ENCODE measurements at regions not wholly inside any gene's neighbourhood (a gene's known extent, or its start where the extent isn't known, plus 50 kb on each side); places are given as distances from the start of the nearest gene placed in this dataset.

DNA sequence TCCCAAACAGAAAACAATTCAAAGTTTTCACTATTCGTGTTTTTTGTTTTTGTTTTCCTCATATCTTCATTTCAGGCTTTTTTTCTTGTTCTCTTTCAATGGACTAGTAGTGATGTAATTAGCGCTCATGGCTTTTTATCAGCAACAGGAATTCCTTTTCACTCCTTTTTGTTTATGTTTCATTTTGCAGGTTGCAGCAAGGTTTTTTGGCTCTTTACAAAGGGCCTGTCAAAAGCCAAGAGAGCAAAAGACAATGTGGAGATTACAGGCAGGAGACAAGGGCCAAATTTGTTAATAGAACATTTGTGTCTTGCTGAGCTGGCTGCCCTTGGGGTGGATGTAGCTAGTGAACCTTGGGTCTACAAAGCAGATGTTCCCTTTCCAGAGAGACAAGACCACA lies 467.4 kb upstream of the CDH20 start:
- no peak for ATAC-seq
- DNase-seq (ENCODE audit: low spot score in 2 of 2), result no peak
- Mint-ChIP-seq H3K36me3 (no peaks in the 10 kb centered on the region), H3K27ac (no peak overlapping the region), H3K9me3 (peaks cover 11% of the 10 kb centered on the region), H3K4me3 (no peak overlapping the region), H3K4me1 (no peaks in the 10 kb centered on the region)

DNA sequence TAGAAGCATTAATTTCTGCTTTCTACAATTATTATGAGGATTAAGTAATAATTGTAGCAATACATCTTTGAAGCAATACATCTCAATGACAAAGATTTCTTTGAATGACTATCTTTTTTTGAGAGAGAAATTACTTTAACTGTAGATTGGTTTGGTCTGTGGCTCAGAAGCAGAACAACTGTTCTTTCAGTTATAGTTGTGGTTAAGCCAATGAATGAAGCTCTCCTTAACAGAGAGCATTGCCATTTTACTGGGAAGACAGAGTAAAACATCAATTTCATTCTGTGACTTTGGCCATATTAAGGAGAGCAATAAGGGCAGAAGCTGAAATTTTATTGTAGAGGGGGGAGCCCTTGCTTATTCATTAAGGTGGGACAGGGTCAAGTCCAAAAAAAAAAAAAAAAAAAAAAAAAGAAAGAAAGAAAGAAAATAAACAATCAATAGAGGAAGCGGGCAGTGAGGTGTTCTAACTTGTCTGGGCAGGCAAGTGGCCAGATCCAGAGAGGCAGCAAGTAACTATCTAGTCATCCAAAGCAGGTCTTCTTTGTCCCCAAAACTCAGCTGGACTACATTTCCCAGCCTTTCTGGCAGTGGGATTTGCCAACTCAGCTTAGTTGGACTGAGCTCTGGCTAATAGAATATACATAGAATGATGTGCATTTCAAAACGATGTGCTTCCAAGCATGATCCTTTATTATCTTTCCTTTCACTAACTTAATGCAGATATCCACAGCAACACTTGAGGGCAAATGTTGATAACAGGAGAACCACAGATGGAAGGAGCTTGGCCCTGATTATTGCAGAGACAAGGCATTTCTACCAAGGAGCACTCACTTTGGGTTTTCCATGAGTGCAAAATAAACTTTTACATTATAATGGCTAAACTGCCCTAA lies 462.7 kb upstream of the CDH20 start:
- no peaks in the 10 kb centered on the region for H3K4me1 Mint-ChIP-seq
- DNase-seq (ENCODE audit: low spot score in 2 of 2) (no peak), ATAC-seq (no peak)
- no peak overlapping the region for H3K27ac Mint-ChIP-seq
- H3K4me3 Mint-ChIP-seq, result no peak overlapping the region
- H3K9me3 Mint-ChIP-seq, result peaks cover 14% of the 10 kb centered on the region
- no peaks in the 10 kb centered on the region for H3K36me3 Mint-ChIP-seq

DNA sequence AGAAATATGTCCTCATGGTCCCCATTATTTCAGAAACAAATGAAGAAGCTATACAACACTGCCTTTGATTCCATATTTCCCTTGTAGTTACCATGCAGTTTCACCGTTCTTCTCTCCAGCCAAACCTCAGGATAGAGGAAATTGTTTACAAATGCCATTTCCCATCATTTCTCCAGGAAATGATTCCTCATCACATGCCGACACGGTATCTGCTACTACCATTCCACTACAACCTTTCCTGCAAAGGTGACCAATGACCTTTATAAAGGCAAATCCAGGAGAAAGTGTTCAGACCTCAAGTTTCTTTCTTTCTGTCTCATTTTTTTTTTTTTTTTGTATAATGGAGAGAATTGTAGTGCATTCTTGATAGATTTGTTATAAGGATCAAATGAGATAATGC lies 460.8 kb upstream of the CDH20 start:
- Mint-ChIP-seq H3K36me3 (no peaks in the 10 kb centered on the region), H3K27ac (no peak overlapping the region), H3K4me3 (no peak overlapping the region), H3K9me3 (peaks cover 18% of the 10 kb centered on the region), H3K4me1 (no peaks in the 10 kb centered on the region)
- no peak for ATAC-seq
- DNase-seq (ENCODE audit: low spot score in 2 of 2), result no peak

DNA sequence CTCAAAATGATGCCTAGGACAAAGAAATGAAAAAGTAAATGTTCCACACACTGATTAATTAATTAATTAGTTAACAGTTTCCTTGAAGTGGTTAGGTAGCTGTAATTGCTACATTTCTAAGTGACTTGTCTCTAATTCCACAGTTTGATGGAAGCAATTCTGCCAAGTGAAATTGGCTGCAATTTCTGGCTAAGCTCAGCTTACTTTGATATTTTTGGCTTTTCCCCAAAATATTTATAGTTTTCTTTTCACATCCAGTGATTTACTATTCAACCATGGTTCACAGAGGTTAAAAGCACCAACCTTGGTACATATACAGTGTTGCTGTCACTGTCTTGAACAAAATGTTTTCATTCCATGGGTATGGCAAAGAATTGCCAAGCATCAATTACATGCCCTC lies 459.5 kb upstream of the CDH20 start:
- Mint-ChIP-seq H3K4me1 (no peaks in the 10 kb centered on the region), H3K36me3 (no peaks in the 10 kb centered on the region), H3K27ac (no peak overlapping the region), H3K4me3 (no peak overlapping the region), H3K9me3 (peaks cover 23% of the 10 kb centered on the region)
- ATAC-seq, result no peak
- no peak for DNase-seq (ENCODE audit: low spot score in 2 of 2)

DNA sequence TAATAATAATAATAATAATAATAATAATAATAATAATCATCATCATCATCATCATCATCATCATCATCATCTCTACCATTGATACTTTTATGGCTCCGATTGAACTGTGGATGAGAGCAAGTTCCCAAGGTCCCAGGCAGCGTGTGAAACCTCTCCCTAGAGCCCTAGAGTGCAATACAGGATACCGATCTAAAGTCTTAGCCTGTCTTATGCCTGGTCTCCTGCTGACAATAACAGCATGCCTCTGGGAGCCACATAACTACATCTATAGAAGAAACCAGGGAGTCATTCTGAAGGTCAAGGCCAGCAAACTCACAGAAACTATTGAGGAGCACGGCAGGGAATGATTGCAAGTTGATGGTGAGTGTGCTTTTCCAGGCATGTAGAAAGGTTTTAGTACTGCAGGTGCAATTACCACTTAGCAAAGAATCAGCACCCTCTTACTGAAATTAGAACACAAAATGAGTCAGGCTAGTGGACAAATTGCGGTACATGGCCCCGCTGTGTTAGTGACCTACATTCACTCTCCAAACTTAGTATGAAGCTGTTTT lies 457.2 kb upstream of the CDH20 start:
- ATAC-seq, result no peak

DNA sequence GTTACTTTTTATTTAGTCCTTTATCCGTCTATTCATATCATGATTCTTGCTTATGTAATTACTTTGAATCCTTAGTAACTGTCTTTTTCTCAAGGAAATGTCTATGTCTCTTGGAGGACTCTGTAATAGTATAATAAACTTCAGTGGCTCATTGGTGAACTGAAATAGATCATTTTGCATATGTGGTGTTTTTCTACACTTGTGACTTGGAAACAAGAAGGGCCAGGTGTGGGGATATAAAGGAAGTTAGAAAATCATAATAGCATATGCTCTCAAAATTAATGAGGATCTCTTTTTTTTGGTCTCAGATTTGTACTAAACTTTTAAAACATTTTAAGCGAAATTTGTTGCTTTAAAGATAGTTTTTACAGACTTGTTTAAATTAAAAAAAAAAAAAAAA lies 453.0 kb upstream of the CDH20 start:
- DNase-seq (ENCODE audit: low spot score in 2 of 2) (no peak), ATAC-seq (no peak)
- Mint-ChIP-seq H3K9me3 (peaks cover 27% of the 10 kb centered on the region), H3K4me1 (no peaks in the 10 kb centered on the region), H3K36me3 (no peaks in the 10 kb centered on the region), H3K27ac (no peak overlapping the region), H3K4me3 (no peak overlapping the region)

More for the DNA sequence above, 457.2 kb upstream of the CDH20 start:
- Mint-ChIP-seq H3K4me3 (no peak overlapping the region), H3K4me1 (no peaks in the 10 kb centered on the region), H3K27ac (no peak overlapping the region), H3K36me3 (no peaks in the 10 kb centered on the region), H3K9me3 (peaks cover 27% of the 10 kb centered on the region)
- DNase-seq (ENCODE audit: low spot score in 2 of 2), result no peak

DNA sequence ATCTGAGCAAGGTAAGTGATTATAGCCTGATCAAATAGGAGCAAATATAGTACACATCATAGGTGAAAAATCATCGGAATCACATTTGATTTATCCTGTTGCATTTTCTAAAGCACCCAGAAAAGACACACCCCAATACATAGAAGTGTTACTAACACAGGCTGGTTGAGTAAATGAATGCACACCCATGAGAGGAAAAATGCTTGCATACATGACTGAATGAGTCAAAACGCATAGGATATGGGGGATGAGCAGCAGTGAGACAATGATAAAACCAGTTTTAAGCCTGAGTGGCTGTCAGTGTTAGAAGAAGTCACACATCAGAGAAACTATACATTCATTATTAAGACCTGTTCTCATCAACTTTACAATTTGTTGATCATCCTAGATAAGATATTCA lies 449.6 kb upstream of the CDH20 start:
- Mint-ChIP-seq H3K9me3 (peaks cover 19% of the 10 kb centered on the region), H3K4me3 (no peak overlapping the region), H3K4me1 (no peaks in the 10 kb centered on the region), H3K27ac (no peak overlapping the region), H3K36me3 (no peaks in the 10 kb centered on the region)
- DNase-seq (ENCODE audit: low spot score in 2 of 2) (no peak), ATAC-seq (no peak)

DNA sequence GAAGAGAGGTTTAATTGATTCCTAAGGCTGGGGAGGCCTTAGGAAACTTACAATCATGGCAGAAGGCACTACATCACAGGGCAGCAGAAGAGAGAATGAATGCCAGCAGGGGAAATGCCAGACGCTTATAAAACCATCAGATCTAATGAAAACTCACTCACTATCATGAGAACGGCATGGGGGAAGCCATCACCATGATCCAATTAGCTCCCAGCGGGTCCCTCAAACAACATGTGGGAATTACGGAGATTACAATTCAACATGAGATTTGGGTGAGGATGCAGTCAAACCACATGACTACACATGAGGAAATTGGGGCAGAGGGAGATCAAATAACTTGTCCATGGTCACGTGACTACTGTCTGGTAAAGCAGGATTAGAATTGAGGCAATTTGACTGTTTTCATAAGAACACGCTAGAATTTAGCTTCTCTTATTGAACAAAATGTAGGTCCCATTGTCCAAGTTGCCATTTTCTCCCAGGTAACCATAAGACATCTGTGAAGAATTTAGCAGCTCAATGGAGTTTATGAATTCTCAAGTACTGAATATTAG lies 445.1 kb upstream of the CDH20 start:
- Mint-ChIP-seq H3K9me3 (peaks cover 13% of the 10 kb centered on the region), H3K4me1 (no peaks in the 10 kb centered on the region), H3K27ac (no peak overlapping the region), H3K4me3 (no peak overlapping the region), H3K36me3 (no peaks in the 10 kb centered on the region)
- DNase-seq (ENCODE audit: low spot score in 2 of 2) (no peak), ATAC-seq (no peak)

DNA sequence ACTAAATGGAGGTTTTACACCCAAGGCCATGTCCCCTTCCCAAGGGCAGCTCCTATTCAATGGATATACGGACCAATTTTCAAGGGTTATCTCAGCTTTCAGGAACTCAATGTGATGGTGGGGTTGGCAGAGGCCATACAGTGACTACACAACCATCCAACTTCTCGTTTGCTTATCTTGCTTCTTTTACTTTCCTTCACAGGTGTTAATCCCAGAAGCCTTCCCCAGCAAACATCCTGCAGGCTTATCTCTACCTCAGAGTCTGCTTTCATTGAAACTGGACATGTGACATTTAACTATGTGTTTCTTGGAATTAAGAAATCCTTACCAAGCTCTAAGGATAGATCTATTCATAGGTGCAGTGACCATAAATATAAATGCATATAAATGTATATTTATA lies 443.8 kb upstream of the CDH20 start:
- no peak overlapping the region for H3K27ac Mint-ChIP-seq
- H3K9me3 Mint-ChIP-seq, result peaks cover 12% of the 10 kb centered on the region
- no peak overlapping the region for H3K4me3 Mint-ChIP-seq
- no peaks in the 10 kb centered on the region for H3K4me1 Mint-ChIP-seq
- H3K36me3 Mint-ChIP-seq, result no peaks in the 10 kb centered on the region
- DNase-seq (ENCODE audit: low spot score in 2 of 2), result no peak
- ATAC-seq, result no peak

DNA sequence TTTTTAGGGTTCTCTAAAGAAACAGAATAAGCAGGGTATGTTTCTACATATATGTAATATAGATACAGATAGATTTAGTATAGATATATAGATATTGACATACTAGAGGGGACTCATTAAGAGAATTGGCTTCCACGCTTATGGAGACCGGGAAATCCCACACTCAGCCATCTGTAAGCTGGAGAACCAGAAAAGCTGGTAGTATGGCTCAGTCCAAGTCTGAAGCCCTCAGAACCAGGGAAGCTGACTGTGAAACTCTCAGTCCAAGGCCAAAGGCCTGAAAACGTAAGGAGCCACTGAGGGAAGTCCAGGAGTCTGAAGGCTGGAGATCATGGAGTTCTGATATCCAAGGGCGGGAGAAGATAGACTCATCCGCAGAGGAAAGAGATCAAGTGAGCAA lies 441.3 kb upstream of the CDH20 start:
- no peaks in the 10 kb centered on the region for H3K36me3 Mint-ChIP-seq
- no peaks in the 10 kb centered on the region for H3K4me1 Mint-ChIP-seq
- ATAC-seq (no peak), DNase-seq (ENCODE audit: low spot score in 2 of 2) (no peak)
- H3K4me3 Mint-ChIP-seq, result no peak overlapping the region
- H3K9me3 Mint-ChIP-seq, result peaks cover 13% of the 10 kb centered on the region
- H3K27ac Mint-ChIP-seq, result no peak overlapping the region

DNA sequence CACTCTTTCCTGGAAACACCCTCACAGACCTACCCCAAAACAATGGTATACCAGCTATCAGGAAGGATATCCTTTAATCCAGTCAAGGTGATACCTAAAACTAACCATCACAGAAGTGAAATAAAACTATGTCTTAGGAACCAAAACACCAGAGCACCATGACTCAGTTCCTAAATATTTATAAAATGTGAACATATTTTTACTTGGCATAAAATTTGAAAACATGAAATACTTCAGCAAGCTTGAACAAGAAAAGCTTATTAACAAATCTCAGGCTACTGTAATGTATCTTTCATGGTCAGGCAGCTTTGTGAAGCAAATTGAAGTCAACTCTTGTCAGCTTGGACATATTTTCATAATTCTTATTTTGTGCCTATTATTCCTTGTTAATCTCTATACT lies 440.8 kb upstream of the CDH20 start:
- ATAC-seq, result no peak
- peaks cover 15% of the 10 kb centered on the region for H3K9me3 Mint-ChIP-seq
- H3K4me1 Mint-ChIP-seq, result no peaks in the 10 kb centered on the region
- H3K4me3 Mint-ChIP-seq, result no peak overlapping the region
- no peak overlapping the region for H3K27ac Mint-ChIP-seq
- no peak for DNase-seq (ENCODE audit: low spot score in 2 of 2)
- H3K36me3 Mint-ChIP-seq, result no peaks in the 10 kb centered on the region

DNA sequence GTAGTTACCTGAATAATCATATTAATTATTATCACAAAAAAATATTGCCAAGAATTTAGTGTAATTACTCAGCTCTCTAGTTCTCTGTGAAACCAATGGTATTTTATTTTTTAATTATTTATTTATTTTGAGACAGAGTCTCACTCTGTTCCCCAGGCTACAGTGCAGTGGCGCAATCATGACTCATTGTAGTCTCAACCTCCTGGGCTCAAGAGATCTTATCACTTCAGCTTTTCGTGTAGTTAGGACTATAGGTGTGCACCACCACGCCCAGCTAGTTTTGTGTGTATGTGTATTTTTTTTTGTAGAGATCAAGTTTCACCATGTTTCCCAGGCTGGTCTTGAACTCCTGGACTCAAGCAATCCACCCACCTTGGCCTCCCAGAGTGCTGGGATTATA lies 440.4 kb upstream of the CDH20 start:
- Mint-ChIP-seq H3K27ac (no peak overlapping the region), H3K9me3 (peaks cover 15% of the 10 kb centered on the region), H3K4me3 (no peak overlapping the region), H3K36me3 (no peaks in the 10 kb centered on the region), H3K4me1 (no peaks in the 10 kb centered on the region)
- DNase-seq (ENCODE audit: low spot score in 2 of 2), result no peak
- ATAC-seq, result no peak

DNA sequence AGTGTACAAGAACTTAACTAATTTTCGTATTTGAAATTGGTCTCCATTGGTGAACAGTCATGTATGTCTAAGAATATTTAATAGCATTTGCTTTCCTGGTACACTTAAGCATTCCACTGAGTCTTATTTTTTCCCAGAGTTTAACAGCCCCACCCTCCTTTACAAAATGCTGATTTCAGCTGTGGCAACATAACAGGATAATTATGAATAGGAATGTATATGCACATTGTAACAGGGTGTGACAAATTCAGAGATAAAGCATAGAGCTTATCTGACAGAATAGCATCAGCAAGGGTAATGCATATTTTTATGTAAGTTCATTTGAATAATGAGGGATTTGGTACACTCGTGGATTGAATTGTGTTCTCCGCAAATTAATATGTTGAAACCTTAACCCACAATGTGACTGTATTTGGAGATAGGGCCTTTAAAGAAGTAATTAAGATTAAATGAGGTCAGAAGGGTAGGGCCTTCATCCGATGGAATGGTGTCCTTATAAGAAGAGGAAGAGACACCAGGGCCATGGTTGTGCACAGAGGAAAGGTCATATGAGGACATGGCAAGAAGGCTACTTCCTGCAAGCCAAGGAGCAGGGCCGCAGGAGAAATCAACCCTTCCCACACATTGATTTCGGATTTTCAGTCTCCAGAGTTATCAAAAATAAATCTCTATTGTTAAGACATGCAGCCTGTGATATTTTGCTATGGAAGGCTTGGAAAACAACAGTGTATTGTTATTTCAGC lies 439.7 kb upstream of the CDH20 start:
- DNase-seq (ENCODE audit: low spot score in 2 of 2) (no peak), ATAC-seq (no peak)
- no peaks in the 10 kb centered on the region for H3K4me1 Mint-ChIP-seq
- no peak overlapping the region for H3K4me3 Mint-ChIP-seq
- no peak overlapping the region for H3K27ac Mint-ChIP-seq
- peaks cover 11% of the 10 kb centered on the region for H3K9me3 Mint-ChIP-seq
- no peaks in the 10 kb centered on the region for H3K36me3 Mint-ChIP-seq

DNA sequence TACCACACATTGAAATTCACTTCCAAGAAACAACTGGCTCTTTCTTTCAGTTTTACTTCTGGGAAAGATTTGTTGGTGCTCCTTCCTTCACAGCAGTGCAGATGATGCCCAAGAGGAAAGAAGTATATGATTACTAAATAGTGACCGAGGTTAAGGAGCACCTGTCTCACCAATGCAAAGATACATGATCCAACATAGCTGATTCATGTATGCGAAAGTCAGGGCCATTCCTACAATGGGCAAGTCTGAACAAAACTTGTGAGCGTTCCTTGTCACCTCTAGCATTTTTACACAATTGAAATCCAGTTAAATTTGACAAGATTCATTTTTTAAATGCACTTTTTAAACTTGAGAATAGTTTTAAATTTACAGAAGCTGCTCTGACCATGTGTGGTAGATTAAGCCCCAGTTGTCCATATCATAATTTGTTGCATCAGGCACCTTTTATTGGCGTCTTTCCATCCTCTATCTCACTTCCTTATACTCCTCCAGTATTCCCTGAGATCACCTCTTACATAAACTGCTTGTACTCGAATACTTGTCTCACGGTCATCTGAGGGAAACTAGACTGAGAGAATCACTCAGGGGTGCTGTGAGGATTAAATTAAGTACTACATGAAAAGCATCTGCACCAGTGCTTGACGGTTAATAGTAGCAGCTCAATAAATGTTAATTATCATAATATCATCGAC lies 438.8 kb upstream of the CDH20 start:
- peaks cover 11% of the 10 kb centered on the region for H3K9me3 Mint-ChIP-seq
- H3K4me3 Mint-ChIP-seq, result no peak overlapping the region
- H3K27ac Mint-ChIP-seq, result no peak overlapping the region
- DNase-seq (ENCODE audit: low spot score in 2 of 2) (no peak), ATAC-seq (no peak)
- no peaks in the 10 kb centered on the region for H3K36me3 Mint-ChIP-seq
- no peaks in the 10 kb centered on the region for H3K4me1 Mint-ChIP-seq

DNA sequence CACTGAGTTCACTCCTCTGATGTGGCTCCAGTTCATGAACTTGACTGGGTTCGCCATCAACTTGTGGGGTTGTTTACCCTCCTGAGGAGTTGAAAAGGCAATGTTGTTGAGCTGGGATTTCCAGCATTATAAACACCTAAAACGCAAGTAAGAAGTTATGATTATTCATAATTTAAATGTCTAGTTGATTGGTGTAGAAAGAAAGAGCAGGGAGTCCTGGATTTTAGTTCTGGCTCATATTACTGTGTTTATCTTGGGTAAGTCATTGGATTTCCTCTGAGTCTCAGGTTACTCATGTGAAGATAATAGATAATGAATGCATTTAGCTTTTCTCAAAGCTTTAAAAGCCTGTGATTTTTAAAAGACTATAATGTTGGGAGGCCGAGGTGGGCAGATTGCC lies 438.0 kb upstream of the CDH20 start:
- Mint-ChIP-seq H3K27ac (no peak overlapping the region), H3K4me3 (no peak overlapping the region), H3K9me3 (peaks cover 11% of the 10 kb centered on the region), H3K36me3 (no peaks in the 10 kb centered on the region), H3K4me1 (no peaks in the 10 kb centered on the region)
- ATAC-seq (no peak), DNase-seq (ENCODE audit: low spot score in 2 of 2) (no peak)

All from stimulated activated effector memory CD8-positive, alpha-beta T cell treated with anti-CD3 and anti-CD28 coated beads, Interleukin-12 subunit alpha, Interleukin-12 subunit beta, amount 100 ng/mL, for 72 hours (primary cell).